ENCODE measurements at regions not wholly inside any gene's neighbourhood (a gene's known extent, or its start where the extent isn't known, plus 50 kb on each side); places are given as distances from the start of the nearest gene placed in this dataset.

- TF ChIP-seq CTCF (IDR thresholded peaks at IDR 0.05; ENCODE audit: borderline replicate concordance, extremely low read depth, low read length, poor library complexity, severe bottlenecking) (no peak), EZH2 (IDR thresholded peaks at IDR 0.05; ENCODE audit: borderline replicate concordance, low read depth, low read length, severe bottlenecking) (no peak)
Measured at GRCh38 chr18:30765247-30765646, 277.3 kb downstream of the DSC3 start.
